Fibroblast of pulmonary artery (primary cell): ENCODE measurements at regions not wholly inside any gene's neighbourhood (a gene's known extent, or its start where the extent isn't known, plus 50 kb on each side); places are given as distances from the start of the nearest gene placed in this dataset.
"Not testable (repeated sequence)": the region's sequence is repeated elsewhere in the genome, so short reads cannot be mapped to it uniquely, and the experiment has no call there.

Experiments
- DNase-seq: peaks from one replicate; pipeline ENCODE4 v3.0.0-alpha.2; 2010; ENCODE audit warnings: low read depth
- H3K4me3 ChIP-seq: replicated peaks from 2 replicates; pipeline ENCODE4 v1.5.1; 2011; ENCODE audit warnings: low read depth, mild to moderate bottlenecking, control low read depth, low read length, moderate library complexity
- CTCF ChIP-seq: IDR thresholded peaks from 2 replicates; pipeline ENCODE4 v1.5.1; 2011; ENCODE audit warnings: mild to moderate bottlenecking, control low read depth, low read length, inconsistent platforms; ENCODE audit errors: missing control alignments

- DNase-seq: no peak
- no peak overlapping the region for H3K4me3 ChIP-seq
- no peak for TF ChIP-seq CTCF
Measured at GRCh38 chr7:35908331-35909216, 107.7 kb downstream of the SEPTIN7 start.

DNA sequence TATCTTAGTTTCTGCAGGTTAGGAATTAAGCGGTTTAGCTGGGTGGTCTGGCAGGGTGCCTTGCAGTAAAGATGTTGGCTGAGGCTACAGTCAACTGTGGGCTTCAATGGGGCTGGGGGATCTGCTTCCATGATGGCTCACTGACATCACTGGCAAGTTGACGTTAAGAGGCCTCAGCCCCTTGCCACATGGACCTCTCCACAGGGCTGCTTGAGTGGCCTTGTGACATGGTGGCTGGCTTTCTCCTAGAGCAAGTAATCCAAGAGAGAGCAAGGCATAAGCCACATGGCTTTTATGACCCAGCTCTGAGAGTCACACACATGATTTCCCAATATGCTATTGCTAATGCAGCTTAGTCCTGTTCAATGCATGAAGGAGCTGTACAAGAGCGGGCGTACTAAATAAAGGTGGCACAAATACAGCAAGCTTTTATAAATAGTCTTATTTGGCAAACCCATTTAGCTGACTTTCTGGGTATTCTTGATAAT, 109.1 kb downstream of the SEPTIN7 start:
- no peak for TF ChIP-seq CTCF
- H3K4me3 ChIP-seq: no peak overlapping the region
- DNase-seq: no peak

DNA sequence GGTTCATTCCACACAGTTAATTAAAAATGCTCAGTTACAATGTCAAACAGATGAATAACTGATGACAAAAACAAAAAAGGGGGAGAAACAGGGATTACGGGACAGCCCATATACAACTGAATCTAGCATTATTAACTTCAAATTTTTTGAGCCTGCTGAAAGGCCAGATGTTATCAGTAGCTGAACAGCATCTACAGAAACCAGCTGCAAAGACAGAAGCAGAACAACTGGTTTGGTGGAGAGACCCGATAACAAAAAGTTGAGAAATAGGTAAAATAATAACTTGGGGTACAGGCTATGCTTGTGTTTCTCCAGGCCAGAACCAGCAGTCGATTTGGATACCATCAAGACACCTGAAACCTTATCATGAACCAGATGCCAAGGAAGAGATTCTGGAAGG, 109.8 kb downstream of the SEPTIN7 start:
- not testable (repeated sequence) for H3K4me3 ChIP-seq, DNase-seq

DNA sequence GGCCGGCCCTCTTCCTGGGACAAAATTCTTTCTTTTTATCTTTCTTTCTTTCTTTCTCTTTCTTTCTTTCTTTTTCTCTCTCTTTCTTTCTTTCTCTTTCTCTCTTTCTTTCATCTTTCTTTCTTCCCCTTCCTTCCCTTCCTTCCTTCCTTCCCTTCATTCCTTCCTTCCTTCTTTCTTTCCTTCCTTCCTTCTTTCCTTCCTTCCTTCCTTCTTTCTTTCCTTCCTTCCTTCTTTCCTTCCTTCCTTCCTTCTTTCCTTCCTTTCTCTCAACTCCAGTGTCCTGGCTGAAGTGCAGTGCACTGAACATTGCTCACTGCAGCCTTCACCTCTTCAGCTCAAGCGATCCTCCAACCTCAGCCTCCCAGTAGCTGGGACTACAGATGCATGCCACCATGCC, 112.5 kb downstream of the SEPTIN7 start:
- H3K4me3 ChIP-seq, DNase-seq: not testable (repeated sequence)

- H3K4me3 ChIP-seq, DNase-seq: not testable (repeated sequence)
Measured at GRCh38 chr7:35914214-35914613, 113.4 kb downstream of the SEPTIN7 start.

- not testable (repeated sequence) for DNase-seq, H3K4me3 ChIP-seq
Measured at GRCh38 chr7:35915247-35915955, 114.5 kb downstream of the SEPTIN7 start.

DNA sequence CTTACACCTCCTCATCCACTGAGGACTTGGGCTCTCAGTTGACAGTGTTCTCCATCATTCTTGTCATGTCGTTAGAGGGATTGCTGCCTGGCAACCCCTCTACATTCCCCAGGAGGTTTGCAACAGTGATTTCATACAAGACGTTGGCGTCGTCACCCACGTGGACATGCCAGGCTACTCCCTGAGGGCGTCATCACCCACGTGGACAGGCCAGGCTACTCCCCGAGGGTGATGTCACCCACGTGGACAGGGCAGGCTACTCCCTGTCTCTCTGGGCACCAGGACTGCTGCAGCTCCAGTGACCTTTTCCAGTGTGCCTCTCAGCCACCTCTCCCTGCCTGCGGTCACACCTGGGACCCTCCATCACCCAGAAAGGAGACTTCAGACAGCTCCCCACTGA, 117.4 kb downstream of the SEPTIN7 start:
- not testable (repeated sequence) for DNase-seq, H3K4me3 ChIP-seq

- not testable (repeated sequence) for H3K4me3 ChIP-seq
- peak; percentile 44 for DNase-seq
Measured at GRCh38 chr7:35919607-35920006, 118.8 kb downstream of the SEPTIN7 start.

GRCh38 chr7:35921338-35921737, 120.5 kb downstream of the SEPTIN7 start:
- H3K4me3 ChIP-seq, DNase-seq: not testable (repeated sequence)

GRCh38 chr7:35924668-35925067, 123.8 kb downstream of the SEPTIN7 start:
- DNase-seq, H3K4me3 ChIP-seq: not testable (repeated sequence)

- DNase-seq, H3K4me3 ChIP-seq: not testable (repeated sequence)
Measured at GRCh38 chr7:35926966-35927365, 126.1 kb downstream of the SEPTIN7 start.

GRCh38 chr7:35931134-35931533, 130.3 kb downstream of the SEPTIN7 start:
- DNase-seq, H3K4me3 ChIP-seq: not testable (repeated sequence)

- H3K4me3 ChIP-seq, DNase-seq: not testable (repeated sequence)
Measured at GRCh38 chr7:35931551-35931950, 130.7 kb downstream of the SEPTIN7 start.

GRCh38 chr7:35940695-35941094, 139.8 kb downstream of the SEPTIN7 start:
- DNase-seq, H3K4me3 ChIP-seq: not testable (repeated sequence)

DNA sequence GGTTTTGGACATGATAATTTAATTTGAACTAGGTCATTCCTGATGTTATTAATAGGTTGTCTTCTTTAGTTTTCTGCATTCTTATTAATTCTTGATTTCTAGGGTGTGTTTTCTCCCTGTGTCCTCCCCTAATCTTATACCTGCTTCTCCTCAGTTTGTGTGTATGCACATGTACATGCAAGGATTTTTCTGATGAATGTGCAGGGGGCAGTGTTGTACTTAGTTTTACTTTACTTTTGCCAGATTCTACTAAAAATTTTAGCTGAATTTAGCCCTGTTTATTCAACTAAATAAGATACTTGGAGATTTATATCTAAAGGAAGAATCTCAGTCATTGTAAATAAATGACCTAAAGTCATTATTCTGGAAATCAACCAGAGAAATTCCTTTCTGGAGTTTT, 144.8 kb downstream of the SEPTIN7 start:
- DNase-seq: peak; percentile 10
- not testable (repeated sequence) for H3K4me3 ChIP-seq

DNA sequence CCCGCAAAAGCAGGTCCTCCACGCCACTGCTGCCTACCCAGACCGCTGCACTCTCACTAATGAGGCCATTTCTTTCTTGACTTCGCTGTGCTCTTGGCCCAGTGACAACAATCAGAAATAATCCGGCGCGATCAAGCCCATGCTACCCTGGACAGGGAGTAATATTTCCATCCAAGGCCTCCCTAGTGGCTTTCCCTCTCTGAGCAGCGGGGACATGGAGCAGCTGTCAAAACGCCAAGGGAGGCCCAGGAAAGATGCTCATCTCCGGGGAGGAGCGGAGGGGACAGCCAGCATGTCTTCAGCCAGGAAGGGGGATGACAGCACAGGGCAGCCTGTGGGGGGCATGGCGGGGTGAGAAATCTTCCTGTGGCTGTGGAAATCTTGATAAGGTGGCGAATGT, 154.9 kb downstream of the SEPTIN7 start:
- H3K4me3 ChIP-seq, DNase-seq: not testable (repeated sequence)

GRCh38 chr7:35956988-35957387, 156.1 kb downstream of the SEPTIN7 start:
- DNase-seq, H3K4me3 ChIP-seq: not testable (repeated sequence)
